ENCODE measurements at regions not wholly inside any gene's neighbourhood (a gene's known extent, or its start where the extent isn't known, plus 50 kb on each side); places are given as distances from the start of the nearest gene placed in this dataset.

- DNase-seq (ENCODE audit: low read depth, low spot score) = no peak
Observed at GRCh38 chr1:29518183-29518835, 282.0 kb downstream of the PTPRU start.

- DNase-seq (ENCODE audit: low read depth, low spot score) = no peak
Observed at GRCh38 chr1:29517251-29518086, 281.1 kb downstream of the PTPRU start.

- DNase-seq (ENCODE audit: low read depth, low spot score) = no peak
Observed at GRCh38 chr1:29516063-29516820, 279.9 kb downstream of the PTPRU start.

DNA sequence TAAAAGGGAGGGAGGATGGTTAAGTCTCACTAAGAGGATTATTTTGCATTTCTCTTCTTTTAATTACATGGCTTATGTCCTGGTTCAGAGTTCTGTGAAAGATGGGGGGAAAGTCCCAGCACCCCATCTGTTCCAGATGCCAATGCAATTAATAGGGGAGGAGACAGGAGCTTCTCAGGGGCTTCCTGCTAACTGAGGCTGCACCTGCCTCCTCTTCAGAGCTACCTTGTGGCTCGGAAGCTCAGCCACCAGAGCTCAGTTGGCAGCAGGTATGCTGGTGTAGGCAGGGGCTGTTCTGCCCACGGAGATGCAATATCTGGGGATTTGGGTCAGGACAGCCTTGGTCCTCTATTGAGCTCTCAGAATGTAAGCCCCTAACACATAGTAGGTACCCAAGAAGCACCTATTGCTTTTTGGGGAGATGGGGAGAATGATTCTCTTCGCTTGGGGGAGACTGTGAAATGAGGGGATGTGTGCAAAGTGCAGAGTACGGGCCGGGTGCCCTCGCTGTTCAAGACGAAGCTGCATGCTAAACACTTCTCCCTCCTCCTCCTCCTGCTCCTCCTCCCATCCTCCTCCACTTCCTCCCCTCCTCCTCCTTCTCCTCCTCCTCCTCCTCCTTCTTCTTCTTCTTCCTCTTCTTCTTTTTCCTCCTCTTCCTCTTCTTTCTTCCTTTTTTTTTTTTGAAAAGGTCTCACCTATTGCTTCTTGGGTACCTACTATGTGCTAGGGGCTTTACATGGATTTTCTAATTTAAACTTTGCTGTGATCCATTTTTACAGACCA lies 279.0 kb downstream of the PTPRU start:
- DNase-seq (ENCODE audit: low read depth, low spot score) = no peak

GRCh38 chr1:29514361-29515169 lies 278.2 kb downstream of the PTPRU start:
- no peak for DNase-seq (ENCODE audit: low read depth, low spot score)

GRCh38 chr1:29513357-29513756 lies 277.0 kb downstream of the PTPRU start:
- DNase-seq (ENCODE audit: low read depth, low spot score) = no peak

DNA sequence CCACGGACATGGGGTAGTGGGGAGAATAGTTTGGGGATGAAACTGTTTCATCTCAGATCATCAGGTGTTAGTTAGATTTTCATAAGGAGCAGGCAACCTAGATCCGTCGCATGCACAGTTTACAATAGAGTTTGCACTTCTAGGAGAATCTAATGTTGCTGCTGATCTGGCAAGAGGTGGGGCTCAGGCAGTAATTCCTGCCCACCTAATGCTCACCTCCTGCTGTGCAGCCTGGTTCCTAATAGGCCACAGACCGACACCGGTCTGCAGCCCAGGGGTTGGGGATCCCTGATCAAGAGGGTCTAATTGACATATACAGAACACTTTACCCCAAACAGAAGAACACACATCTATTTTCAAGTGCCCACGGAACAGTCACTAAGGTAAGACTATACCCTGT lies 275.1 kb downstream of the PTPRU start:
- no peak for DNase-seq (ENCODE audit: low read depth, low spot score)

DNA sequence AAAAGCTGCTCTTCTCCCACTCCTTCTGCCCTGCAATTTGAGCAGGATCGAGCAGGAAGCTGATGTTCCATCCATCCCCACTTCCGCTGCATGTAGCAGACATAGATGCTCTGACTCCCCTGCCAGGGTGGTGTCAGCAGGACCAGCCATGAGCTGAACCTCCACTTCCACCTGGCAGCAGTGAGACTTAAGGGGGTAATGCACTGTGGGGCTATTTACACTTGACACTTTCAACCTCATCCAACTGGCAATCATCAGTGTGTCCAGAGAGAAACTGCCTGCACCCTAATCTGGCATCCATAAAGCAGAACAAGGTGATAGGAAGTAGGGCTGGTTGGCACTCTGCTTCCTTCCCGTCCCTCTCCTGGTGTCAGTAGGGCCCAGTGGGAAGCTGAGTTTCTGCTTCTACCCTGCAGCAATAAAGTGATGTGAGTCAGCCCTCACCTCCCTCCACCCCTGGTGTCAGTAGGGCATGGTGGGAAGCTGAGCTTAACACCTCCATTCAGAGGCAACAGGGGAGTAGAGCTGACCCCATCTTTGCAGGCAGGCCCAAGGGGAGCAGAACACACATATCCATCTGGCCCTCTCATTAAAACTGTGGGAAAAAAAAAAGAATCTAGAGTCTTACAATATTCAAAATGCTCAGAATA lies 272.3 kb downstream of the PTPRU start:
- no peak for DNase-seq (ENCODE audit: low read depth, low spot score)

DNA sequence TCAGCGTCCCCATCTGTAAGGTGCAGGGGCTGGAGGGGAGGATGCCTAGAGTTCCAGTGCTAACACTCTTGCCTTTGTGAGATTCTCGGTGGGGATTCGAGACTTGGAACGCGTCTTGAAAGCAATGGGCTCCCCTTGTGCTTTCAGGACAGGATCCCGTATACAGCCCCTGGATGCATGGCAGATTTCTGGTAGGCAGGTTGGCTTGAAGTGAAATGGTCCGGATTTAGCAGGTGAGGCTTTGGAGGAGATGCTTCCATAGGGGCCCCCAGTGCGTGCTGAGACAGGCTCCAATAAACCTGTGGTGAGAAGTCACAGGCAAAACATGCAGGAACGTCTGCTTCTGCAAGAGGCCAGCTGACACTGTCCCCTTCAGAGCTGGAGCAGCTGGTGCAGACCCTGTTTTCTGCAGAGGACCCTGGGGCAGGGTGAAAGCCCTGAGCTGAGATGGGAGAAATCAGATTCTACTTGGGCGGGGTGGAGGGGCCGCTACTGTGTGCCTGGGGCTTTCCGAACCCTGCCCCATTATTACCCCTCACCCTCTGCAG lies 270.4 kb downstream of the PTPRU start:
- no peak for DNase-seq (ENCODE audit: low read depth, low spot score)

DNA sequence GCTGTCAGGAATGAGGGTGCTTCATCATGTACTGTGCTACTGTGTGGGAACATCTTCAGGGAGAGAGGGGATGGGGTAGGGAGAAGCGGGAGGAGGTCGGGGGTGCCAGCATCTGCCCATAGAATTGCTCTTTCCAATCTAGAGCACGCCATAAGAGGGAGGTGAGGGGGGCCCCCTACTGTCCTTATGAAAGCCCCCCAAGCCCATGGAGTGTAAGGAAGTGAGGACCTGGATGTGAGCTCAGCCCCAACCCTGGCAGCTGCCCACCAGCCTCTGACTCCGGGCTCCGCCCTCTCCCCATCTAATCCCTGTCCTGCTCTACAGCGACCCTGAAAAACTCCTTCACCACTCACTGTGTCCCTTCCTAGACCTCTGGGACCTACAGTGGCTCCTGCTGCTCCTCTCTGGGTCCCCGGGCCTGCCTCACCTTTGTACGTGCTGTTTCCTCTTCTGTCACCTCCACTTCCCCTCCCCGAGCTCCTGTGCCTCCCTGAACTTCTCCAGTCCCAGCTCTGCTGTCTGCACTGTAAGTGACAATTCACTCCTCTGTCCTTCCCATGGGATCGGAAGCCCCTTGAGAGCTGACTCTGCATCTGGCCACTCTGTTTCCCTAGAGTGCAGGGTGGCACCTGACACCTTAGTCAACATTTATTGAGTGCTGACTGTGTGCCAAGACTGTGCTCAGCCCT lies 269.4 kb downstream of the PTPRU start:
- no peak for DNase-seq (ENCODE audit: low read depth, low spot score)

DNA sequence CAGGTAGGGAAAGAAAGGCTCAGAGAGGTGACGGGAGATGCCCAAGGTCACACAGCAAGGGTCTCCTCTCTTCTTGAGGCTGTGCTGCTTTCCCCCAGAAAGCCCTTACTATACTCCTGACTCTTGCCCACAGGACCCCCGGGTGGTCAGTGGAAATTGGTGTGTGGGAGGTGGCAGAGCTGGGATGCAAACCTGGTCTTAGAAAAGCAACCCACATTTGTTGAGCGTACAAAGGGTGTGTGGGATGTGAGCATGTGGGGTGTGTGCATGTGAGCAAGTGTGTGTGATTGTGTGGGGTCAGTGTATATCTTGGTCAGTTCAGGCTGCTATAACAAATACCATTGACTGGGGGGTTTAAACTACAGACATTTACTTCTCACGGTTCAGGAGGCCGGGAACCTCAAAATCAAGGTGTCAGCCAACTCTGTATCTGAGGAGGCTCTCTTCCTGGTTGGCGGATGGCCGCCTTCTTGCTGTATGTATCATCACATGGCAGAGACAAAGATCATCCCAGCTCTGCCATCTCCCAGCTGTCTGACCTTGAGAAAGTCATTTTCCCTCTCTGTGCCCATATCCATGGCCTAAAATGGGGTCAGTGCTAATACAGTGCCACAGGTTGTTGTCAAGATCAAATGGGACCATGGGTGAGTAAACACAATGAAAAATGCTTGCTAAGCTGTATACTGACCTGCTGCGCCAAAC lies 268.5 kb downstream of the PTPRU start:
- no peak for DNase-seq (ENCODE audit: low read depth, low spot score)

DNA sequence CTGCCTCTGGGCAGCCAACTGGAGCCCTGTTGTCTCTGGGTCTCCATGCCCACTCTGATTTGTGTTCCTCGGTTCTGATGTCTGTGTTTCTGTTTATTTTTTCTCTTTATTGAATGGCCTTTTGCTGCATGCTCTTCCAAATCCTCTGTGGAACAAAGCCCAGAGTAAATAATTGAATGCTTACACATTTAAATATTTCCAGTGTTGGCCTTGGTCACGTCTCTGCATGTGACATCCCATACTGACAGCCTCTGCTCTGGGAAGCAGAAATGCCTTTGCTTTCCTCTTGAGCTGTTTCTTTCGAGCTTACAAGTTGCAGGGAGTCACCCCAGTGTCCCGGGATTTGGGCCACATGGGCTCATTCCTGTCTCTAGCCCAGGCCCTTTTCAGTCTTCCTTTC lies 267.9 kb downstream of the PTPRU start:
- DNase-seq (ENCODE audit: low read depth, low spot score) = no peak

DNA sequence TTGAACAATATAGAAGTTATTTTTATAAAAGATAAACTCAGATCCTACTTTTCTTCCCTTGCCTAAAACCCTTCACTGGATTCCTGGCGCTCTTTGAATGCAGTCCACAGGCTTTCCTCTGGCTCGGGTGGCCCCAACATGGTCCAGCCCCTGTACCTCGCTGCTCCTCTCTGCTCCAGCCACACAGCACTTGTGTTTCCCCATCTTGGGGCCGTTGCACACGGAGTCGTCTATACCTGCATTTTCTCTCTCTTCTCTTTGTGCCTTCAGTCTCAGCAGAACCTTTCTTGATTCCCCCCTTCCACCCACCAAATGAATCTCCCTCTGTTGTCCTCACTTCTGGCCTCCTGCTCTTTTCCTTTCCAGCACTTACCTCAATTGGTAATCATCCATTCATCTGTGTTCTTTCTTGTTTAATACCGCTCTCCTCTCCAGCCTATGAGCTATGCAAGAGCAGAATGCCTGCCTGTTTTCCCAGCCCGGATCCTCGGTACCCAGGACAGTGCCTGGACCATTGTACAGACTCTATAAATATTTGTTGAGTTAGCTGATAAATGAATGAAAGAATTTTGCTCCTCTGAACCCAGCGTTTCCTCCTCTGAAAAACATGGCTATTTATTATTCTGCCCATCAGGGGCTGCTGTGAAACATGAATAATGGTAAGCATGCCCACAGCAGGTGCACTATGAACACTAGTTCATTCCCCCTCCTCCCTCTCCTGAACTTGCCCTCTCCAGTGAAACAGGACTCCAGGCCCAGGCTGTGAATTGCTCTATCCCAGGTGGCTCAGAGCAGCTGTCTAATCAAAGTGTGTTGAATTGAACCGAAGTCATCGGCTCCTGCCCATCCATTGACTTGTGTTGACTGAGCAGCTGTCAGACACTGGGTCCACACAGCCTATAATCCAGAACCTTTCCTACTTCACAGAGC lies 266.9 kb downstream of the PTPRU start:
- no peak for DNase-seq (ENCODE audit: low read depth, low spot score)

- DNase-seq (ENCODE audit: low read depth, low spot score) = no peak
Observed at GRCh38 chr1:29502225-29502910, 266.0 kb downstream of the PTPRU start.

- no peak for DNase-seq (ENCODE audit: low read depth, low spot score)
Observed at GRCh38 chr1:29501227-29501976, 265.1 kb downstream of the PTPRU start.

GRCh38 chr1:29500651-29501050 lies 264.3 kb downstream of the PTPRU start:
- DNase-seq (ENCODE audit: low read depth, low spot score) = no peak

All from activated CD4-positive, CD25-positive, alpha-beta regulatory T cell treated with anti-CD3 and anti-CD28 coated beads, Interleukin-2, amount 50 U/mL, for 16 hours (primary cell).